IMR-90 (cell line): ENCODE measurements at regions not wholly inside any gene's neighbourhood (a gene's known extent, or its start where the extent isn't known, plus 50 kb on each side); places are given as distances from the start of the nearest gene placed in this dataset.

Experiments used
- CEBPB ChIP-seq: IDR thresholded peaks from 2 replicates; pipeline ENCODE4 v1.6.1; 2012; ENCODE audit warnings: low read depth, low read length, improper control_type of control experiment
- CTCF ChIP-seq: conservative IDR thresholded peaks from 2 replicates; pipeline ENCODE4 v1.5.1; 2012; ENCODE audit warnings: mild to moderate bottlenecking, low read depth, low read length, improper control_type of control experiment
- MAZ ChIP-seq: IDR thresholded peaks from 2 replicates; pipeline ENCODE4 v1.6.1; 2012; ENCODE audit warnings: low read depth, mild to moderate bottlenecking, low read length, improper control_type of control experiment, moderate library complexity, borderline replicate concordance
- MXI1 ChIP-seq: IDR thresholded peaks from 2 replicates; pipeline ENCODE4 v1.6.1; 2012; ENCODE audit warnings: low read depth, mild to moderate bottlenecking, low read length, moderate library complexity, borderline replicate concordance
- POLR2A ChIP-seq: IDR thresholded peaks from 2 replicates; pipeline ENCODE4 v1.6.1; 2012; ENCODE audit warnings: mild to moderate bottlenecking, low read depth, low read length
- RFX5 ChIP-seq: IDR thresholded peaks from 2 replicates; pipeline ENCODE4 v1.8.0; 2012; ENCODE audit warnings: low read depth, mild to moderate bottlenecking, low read length, moderate library complexity
- SMC3 ChIP-seq: fragments of 150-350 bp; IDR thresholded peaks from 2 replicates; pipeline ENCODE4 v1.6.1; 2016; ENCODE audit warnings: low read depth, mild to moderate bottlenecking, antibody characterized with exemption, low read length, moderate library complexity
- TF ChIP-seq, protein P1 (sequence below): fragments of 150-350 bp; IDR thresholded peaks from 2 replicates; pipeline ENCODE4 v1.6.1; 2016; ENCODE audit warnings: low read depth, mild to moderate bottlenecking, low read length, moderate library complexity, borderline replicate concordance

DNA sequence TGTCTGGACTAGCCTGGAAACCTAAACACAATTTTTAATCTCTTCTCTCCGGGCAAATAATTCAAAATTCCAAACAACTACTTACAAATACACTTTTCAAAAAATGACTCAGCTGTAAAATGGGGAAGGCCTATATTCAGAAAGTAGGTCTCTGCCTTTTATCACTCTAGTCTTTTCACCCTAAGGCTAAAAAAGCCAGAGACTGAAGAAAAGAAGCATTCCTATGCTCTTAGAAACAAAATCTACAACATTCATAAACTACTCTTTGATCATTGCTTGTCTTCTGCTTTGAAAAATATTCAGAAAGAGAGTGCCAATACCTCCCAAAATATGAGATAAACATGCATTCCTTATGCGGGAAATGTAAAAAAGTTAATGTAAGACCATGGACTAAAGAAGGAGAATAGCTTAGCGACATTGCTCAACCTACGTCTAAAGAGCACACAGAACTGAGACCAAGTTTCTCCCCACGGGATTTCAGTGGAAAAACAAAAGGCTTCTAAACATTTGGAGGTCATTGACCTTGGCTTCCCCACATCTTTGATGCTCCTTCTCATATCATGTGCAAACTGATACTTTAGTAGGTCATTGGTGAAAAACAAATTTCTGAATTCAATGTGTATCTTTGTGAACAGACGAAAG is 74.4 kb upstream of the EPB41L3 start:
- TF ChIP-seq POLR2A (no peak), CTCF (no peak), CEBPB (no peak), SMC3 (no peak), MXI1 (no peak), MAZ (no peak), RFX5 (no peak)
- TF ChIP-seq, protein P1, sequence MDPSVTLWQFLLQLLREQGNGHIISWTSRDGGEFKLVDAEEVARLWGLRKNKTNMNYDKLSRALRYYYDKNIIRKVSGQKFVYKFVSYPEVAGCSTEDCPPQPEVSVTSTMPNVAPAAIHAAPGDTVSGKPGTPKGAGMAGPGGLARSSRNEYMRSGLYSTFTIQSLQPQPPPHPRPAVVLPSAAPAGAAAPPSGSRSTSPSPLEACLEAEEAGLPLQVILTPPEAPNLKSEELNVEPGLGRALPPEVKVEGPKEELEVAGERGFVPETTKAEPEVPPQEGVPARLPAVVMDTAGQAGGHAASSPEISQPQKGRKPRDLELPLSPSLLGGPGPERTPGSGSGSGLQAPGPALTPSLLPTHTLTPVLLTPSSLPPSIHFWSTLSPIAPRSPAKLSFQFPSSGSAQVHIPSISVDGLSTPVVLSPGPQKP, result no peak
